ENCODE measurements at regions not wholly inside any gene's neighbourhood (a gene's known extent, or its start where the extent isn't known, plus 50 kb on each side); places are given as distances from the start of the nearest gene placed in this dataset.
A peak's percentile ranks its signal among the peaks of the same experiment; 100 is the strongest.

GRCh38 chr4:67394879-67395278 is 150.4 kb downstream of the CENPC start:
- Histone ChIP-seq H3K9ac (no peak overlapping the region), H3K27ac (ENCODE audit: low read depth in 2 of 2, low read length in 1 of 2) (no peak overlapping the region), H3K4me2 (no peak overlapping the region), H3F3A (replicated peaks; ENCODE audit: insufficient read depth) (no peaks in the 10 kb centered on the region), H3K9me3 (no peaks in the 10 kb centered on the region), H3K36me3 (replicated peaks in 1 of 2; ENCODE audit: control insufficient read depth in 1 of 2, insufficient read depth in 2 of 2, low read length in 1 of 2) (no peaks in the 10 kb centered on the region), H3K79me2 (ENCODE audit: insufficient read depth) (no peaks in the 10 kb centered on the region), H2AFZ (ENCODE audit: low read depth) (no peak overlapping the region), H4K20me1 (ENCODE audit: insufficient read depth) (no peaks in the 10 kb centered on the region), H3K4me3 (ENCODE audit: low read depth in 2 of 2, low read length in 1 of 2) (no peak overlapping the region), H3K4me1 (ENCODE audit: control insufficient read depth in 1 of 2, insufficient read depth in 2 of 2, low read depth in 1 of 2, low read length in 1 of 2) (no peaks in the 10 kb centered on the region), H3K9me2 (no peaks in the 10 kb centered on the region), H3K27me3 (ENCODE audit: insufficient read depth) (peaks cover 8% of the 10 kb centered on the region; the same call in 1 of the 2 replicates)
- POLR2A ChIA-PET, result no interaction called here
- CTCF ChIA-PET, result interaction anchor here (0.6 to 2.4 kb wide), 4 partner anchors 11 to 61 kb away, joined by 3 to 14 read pairs (median 3); no protein-coding TSS in a partner anchor
- DNase-seq, result no peak
- WGBS (ENCODE audit: low lambda C conversion rate), result 5% methylated on average over 3 of the region's 3 CpGs
- TF ChIP-seq RXRA (IDR thresholded peaks at IDR 0.05; ENCODE audit: borderline replicate concordance, low read depth), result no peak
- TF ChIP-seq, protein P1, sequence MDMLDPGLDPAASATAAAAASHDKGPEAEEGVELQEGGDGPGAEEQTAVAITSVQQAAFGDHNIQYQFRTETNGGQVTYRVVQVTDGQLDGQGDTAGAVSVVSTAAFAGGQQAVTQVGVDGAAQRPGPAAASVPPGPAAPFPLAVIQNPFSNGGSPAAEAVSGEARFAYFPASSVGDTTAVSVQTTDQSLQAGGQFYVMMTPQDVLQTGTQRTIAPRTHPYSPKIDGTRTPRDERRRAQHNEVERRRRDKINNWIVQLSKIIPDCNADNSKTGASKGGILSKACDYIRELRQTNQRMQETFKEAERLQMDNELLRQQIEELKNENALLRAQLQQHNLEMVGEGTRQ (IDR thresholded peaks at IDR 0.05; ENCODE audit: borderline replicate concordance, low read depth, low read length), result no peak
- TF ChIP-seq, protein P2, sequence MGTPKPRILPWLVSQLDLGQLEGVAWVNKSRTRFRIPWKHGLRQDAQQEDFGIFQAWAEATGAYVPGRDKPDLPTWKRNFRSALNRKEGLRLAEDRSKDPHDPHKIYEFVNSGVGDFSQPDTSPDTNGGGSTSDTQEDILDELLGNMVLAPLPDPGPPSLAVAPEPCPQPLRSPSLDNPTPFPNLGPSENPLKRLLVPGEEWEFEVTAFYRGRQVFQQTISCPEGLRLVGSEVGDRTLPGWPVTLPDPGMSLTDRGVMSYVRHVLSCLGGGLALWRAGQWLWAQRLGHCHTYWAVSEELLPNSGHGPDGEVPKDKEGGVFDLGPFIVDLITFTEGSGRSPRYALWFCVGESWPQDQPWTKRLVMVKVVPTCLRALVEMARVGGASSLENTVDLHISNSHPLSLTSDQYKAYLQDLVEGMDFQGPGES (IDR thresholded peaks at IDR 0.05; ENCODE audit: low read depth, low read length), result no peak
- TF ChIP-seq SMC3 (IDR thresholded peaks at IDR 0.05; ENCODE audit: low read depth, low read length), result no peak
- no peak for TF ChIP-seq NFIC (IDR thresholded peaks at IDR 0.05; ENCODE audit: borderline replicate concordance)
- TF ChIP-seq FOXM1 (IDR thresholded peaks at IDR 0.05; ENCODE audit: low read depth), result no peak
- TF ChIP-seq, protein P3, sequence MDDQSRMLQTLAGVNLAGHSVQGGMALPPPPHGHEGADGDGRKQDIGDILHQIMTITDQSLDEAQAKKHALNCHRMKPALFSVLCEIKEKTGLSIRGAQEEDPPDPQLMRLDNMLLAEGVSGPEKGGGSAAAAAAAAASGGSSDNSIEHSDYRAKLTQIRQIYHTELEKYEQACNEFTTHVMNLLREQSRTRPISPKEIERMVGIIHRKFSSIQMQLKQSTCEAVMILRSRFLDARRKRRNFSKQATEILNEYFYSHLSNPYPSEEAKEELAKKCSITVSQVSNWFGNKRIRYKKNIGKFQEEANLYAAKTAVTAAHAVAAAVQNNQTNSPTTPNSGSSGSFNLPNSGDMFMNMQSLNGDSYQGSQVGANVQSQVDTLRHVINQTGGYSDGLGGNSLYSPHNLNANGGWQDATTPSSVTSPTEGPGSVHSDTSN (IDR thresholded peaks at IDR 0.05), result no peak
- no peak for TF ChIP-seq MXI1 (IDR thresholded peaks at IDR 0.05; ENCODE audit: low read depth, low read length)
- TF ChIP-seq EP300 (IDR thresholded peaks at IDR 0.05; ENCODE audit: borderline replicate concordance in 1 of 2, low read depth in 1 of 2, low read length in 1 of 2), result no peak
- TF ChIP-seq TCF12 (IDR thresholded peaks at IDR 0.05), result no peak
- TF ChIP-seq, protein P4, sequence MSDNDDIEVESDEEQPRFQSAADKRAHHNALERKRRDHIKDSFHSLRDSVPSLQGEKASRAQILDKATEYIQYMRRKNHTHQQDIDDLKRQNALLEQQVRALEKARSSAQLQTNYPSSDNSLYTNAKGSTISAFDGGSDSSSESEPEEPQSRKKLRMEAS (IDR thresholded peaks at IDR 0.05; ENCODE audit: low read depth), result no peak
- no peak for TF ChIP-seq TAF1 (IDR thresholded peaks at IDR 0.05; ENCODE audit: borderline replicate concordance, low read depth, low read length)

GRCh38 chr4:67393699-67394281 is 151.5 kb downstream of the CENPC start:
- Histone ChIP-seq H3K9me2 (no peaks in the 10 kb centered on the region), H3K27me3 (ENCODE audit: insufficient read depth) (peaks cover 8% of the 10 kb centered on the region; the same call in 1 of the 2 replicates), H3K27ac (ENCODE audit: low read depth in 2 of 2, low read length in 1 of 2) (no peak overlapping the region), H3K4me2 (no peak overlapping the region), H4K20me1 (ENCODE audit: insufficient read depth) (no peaks in the 10 kb centered on the region), H2AFZ (ENCODE audit: low read depth) (no peak overlapping the region), H3K4me3 (ENCODE audit: low read depth in 2 of 2, low read length in 1 of 2) (peak overlapping the region in 1 of 2 experiments; percentile 9; a peak in 1 of 4 replicates), H3K36me3 (replicated peaks in 1 of 2; ENCODE audit: control insufficient read depth in 1 of 2, insufficient read depth in 2 of 2, low read length in 1 of 2) (no peaks in the 10 kb centered on the region), H3K9me3 (no peaks in the 10 kb centered on the region), H3K4me1 (ENCODE audit: control insufficient read depth in 1 of 2, insufficient read depth in 2 of 2, low read depth in 1 of 2, low read length in 1 of 2) (no peaks in the 10 kb centered on the region), H3F3A (replicated peaks; ENCODE audit: insufficient read depth) (no peaks in the 10 kb centered on the region), H3K79me2 (ENCODE audit: insufficient read depth) (no peaks in the 10 kb centered on the region), H3K9ac (no peak overlapping the region)
- DNase-seq, result peak; percentile 16
- WGBS (ENCODE audit: low lambda C conversion rate), result 26% methylated on average over 3 of the region's 3 CpGs
- ChIA-PET CTCF (interaction anchor here (0.6 to 2.4 kb wide), 10 partner anchors 10 to 59 kb away, joined by 3 to 14 read pairs (median 4); no protein-coding TSS in a partner anchor), POLR2A (no interaction called here)
- TF ChIP-seq RAD21 (IDR thresholded peaks at IDR 0.05; ENCODE audit: low read length), result peak; percentile 46; the same call in 1 of the 2 replicates
- no peak for TF ChIP-seq REST (IDR thresholded peaks at IDR 0.05; ENCODE audit: low read depth, low read length)
- no peak for TF ChIP-seq SMC3 (IDR thresholded peaks at IDR 0.05; ENCODE audit: low read depth, low read length)
- no peak for TF ChIP-seq FOXJ3 (CRISPR knock-in tag; IDR thresholded peaks at IDR 0.05)
- TF ChIP-seq EP300 (IDR thresholded peaks at IDR 0.05; ENCODE audit: borderline replicate concordance in 1 of 2, low read depth in 1 of 2, low read length in 1 of 2), result no peak
- TF ChIP-seq, protein P3 (IDR thresholded peaks at IDR 0.05), result no peak
- TF ChIP-seq, protein P1 (IDR thresholded peaks at IDR 0.05; ENCODE audit: borderline replicate concordance, low read depth, low read length), result no peak

Data from SK-N-SH (cell line).